GM12878 (cell line): ENCODE measurements at regions not wholly inside any gene's neighbourhood (a gene's known extent, or its start where the extent isn't known, plus 50 kb on each side); places are given as distances from the start of the nearest gene placed in this dataset.

Experiments used
- BRCA1 ChIP-seq: IDR thresholded peaks from 2 replicates; pipeline ENCODE4 v1.6.1; 2011; ENCODE audit warnings: low read depth, low read length, improper control_type of control experiment
- EGR1 ChIP-seq, 2 experiments: IDR thresholded peaks; 1 replicate in 1 of 2; 2 replicates in 1 of 2; pipeline ENCODE4 v1.6.1; 2011 to 2012; ENCODE audit warnings: low read depth in 2 of 2, low read length in 2 of 2, borderline replicate concordance in 1 of 2, mild to moderate bottlenecking in 1 of 2, moderate library complexity in 1 of 2
- FOS ChIP-seq: IDR thresholded peaks from 3 replicates; pipeline ENCODE4 v1.6.1; 2011; ENCODE audit warnings: borderline replicate concordance; ENCODE audit not compliant: insufficient read length; ENCODE audit errors: extremely low read depth
- RAD21 ChIP-seq: IDR thresholded peaks from 2 replicates; pipeline ENCODE4 v1.6.1; 2011; ENCODE audit warnings: mild to moderate bottlenecking, low read depth, low read length, moderate library complexity; ENCODE audit not compliant: insufficient read depth
- RCOR1 ChIP-seq: conservative IDR thresholded peaks from 2 replicates; pipeline ENCODE4 v1.6.1; 2012; ENCODE audit warnings: low read depth, low read length, improper control_type of control experiment
- RUNX3 ChIP-seq: IDR thresholded peaks from 2 replicates; pipeline ENCODE4 v1.6.1; 2012; ENCODE audit warnings: low read length, inconsistent platforms
- YY1 ChIP-seq: IDR thresholded peaks from 2 replicates; pipeline ENCODE4 v1.6.1; 2011; ENCODE audit warnings: low read depth, mild to moderate bottlenecking, low read length
- TF ChIP-seq, protein P1 (sequence below), 3 experiments: IDR thresholded peaks in 2 of 3; conservative IDR thresholded peaks in 1 of 3; 2 replicates each; pipeline ENCODE4 v1.5.1; 2011; ENCODE audit warnings: low read depth in 3 of 3, low read length in 3 of 3, mild to moderate bottlenecking in 3 of 3, control low read depth in 2 of 3, moderate library complexity in 2 of 3, inconsistent platforms in 1 of 3, mixed read lengths in 1 of 3; ENCODE audit not compliant: control insufficient read depth in 2 of 3, insufficient read depth in 1 of 3; ENCODE audit errors: extremely low read depth in 1 of 3
- TF ChIP-seq, protein P2 (sequence below): IDR thresholded peaks from 2 replicates; pipeline ENCODE4 v1.6.1; 2012; ENCODE audit warnings: improper control_type of control experiment, low read depth, low read length; ENCODE audit not compliant: insufficient replicate concordance
- TF ChIP-seq, protein P3 (sequence below): IDR thresholded peaks from 2 replicates; pipeline ENCODE4 v1.6.1; 2012; ENCODE audit warnings: low read depth, low read length, improper control_type of control experiment
- TF ChIP-seq, protein P4 (sequence below): fragments of 450-650 bp; IDR thresholded peaks from 2 replicates; pipeline ENCODE4 v1.6.1; 2016; ENCODE audit warnings: mild to moderate bottlenecking, moderate library complexity, borderline replicate concordance

DNA sequence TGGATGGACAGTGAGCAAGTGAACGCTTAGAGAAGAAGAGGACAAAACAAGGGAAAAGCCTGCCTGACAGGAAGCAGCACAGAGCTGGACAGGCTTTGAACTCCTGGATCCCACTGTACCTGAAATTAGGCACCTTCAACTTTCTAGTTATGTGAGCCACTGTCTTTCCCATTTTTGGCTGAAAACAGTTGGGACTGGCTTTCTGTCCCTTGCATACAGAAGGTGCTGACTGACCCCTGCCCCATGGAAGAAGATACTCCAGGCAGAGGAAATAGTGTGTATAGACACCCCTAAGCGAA, 122.8 kb downstream of the CEBPB start:
- no peak for TF ChIP-seq YY1
- TF ChIP-seq, protein P1, sequence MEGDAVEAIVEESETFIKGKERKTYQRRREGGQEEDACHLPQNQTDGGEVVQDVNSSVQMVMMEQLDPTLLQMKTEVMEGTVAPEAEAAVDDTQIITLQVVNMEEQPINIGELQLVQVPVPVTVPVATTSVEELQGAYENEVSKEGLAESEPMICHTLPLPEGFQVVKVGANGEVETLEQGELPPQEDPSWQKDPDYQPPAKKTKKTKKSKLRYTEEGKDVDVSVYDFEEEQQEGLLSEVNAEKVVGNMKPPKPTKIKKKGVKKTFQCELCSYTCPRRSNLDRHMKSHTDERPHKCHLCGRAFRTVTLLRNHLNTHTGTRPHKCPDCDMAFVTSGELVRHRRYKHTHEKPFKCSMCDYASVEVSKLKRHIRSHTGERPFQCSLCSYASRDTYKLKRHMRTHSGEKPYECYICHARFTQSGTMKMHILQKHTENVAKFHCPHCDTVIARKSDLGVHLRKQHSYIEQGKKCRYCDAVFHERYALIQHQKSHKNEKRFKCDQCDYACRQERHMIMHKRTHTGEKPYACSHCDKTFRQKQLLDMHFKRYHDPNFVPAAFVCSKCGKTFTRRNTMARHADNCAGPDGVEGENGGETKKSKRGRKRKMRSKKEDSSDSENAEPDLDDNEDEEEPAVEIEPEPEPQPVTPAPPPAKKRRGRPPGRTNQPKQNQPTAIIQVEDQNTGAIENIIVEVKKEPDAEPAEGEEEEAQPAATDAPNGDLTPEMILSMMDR (IDR thresholded peaks at IDR 0.05 in 2 of 3, conservative IDR thresholded peaks at IDR 0.05 in 1 of 3; ENCODE audit: control insufficient read depth in 2 of 3, extremely low read depth in 1 of 3, insufficient read depth in 1 of 3, low read depth in 3 of 3, low read length in 3 of 3): no peak
- TF ChIP-seq, protein P2, sequence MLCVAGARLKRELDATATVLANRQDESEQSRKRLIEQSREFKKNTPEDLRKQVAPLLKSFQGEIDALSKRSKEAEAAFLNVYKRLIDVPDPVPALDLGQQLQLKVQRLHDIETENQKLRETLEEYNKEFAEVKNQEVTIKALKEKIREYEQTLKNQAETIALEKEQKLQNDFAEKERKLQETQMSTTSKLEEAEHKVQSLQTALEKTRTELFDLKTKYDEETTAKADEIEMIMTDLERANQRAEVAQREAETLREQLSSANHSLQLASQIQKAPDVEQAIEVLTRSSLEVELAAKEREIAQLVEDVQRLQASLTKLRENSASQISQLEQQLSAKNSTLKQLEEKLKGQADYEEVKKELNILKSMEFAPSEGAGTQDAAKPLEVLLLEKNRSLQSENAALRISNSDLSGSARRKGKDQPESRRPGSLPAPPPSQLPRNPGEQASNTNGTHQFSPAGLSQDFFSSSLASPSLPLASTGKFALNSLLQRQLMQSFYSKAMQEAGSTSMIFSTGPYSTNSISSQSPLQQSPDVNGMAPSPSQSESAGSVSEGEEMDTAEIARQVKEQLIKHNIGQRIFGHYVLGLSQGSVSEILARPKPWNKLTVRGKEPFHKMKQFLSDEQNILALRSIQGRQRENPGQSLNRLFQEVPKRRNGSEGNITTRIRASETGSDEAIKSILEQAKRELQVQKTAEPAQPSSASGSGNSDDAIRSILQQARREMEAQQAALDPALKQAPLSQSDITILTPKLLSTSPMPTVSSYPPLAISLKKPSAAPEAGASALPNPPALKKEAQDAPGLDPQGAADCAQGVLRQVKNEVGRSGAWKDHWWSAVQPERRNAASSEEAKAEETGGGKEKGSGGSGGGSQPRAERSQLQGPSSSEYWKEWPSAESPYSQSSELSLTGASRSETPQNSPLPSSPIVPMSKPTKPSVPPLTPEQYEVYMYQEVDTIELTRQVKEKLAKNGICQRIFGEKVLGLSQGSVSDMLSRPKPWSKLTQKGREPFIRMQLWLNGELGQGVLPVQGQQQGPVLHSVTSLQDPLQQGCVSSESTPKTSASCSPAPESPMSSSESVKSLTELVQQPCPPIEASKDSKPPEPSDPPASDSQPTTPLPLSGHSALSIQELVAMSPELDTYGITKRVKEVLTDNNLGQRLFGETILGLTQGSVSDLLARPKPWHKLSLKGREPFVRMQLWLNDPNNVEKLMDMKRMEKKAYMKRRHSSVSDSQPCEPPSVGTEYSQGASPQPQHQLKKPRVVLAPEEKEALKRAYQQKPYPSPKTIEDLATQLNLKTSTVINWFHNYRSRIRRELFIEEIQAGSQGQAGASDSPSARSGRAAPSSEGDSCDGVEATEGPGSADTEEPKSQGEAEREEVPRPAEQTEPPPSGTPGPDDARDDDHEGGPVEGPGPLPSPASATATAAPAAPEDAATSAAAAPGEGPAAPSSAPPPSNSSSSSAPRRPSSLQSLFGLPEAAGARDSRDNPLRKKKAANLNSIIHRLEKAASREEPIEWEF: no peak
- TF ChIP-seq RUNX3: no peak
- TF ChIP-seq RAD21: no peak
- TF ChIP-seq, protein P3, sequence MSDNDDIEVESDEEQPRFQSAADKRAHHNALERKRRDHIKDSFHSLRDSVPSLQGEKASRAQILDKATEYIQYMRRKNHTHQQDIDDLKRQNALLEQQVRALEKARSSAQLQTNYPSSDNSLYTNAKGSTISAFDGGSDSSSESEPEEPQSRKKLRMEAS: no peak
- TF ChIP-seq BRCA1: no peak
- TF ChIP-seq FOS: no peak
- no peak for TF ChIP-seq EGR1 (IDR thresholded peaks at IDR 0.05; ENCODE audit: borderline replicate concordance in 1 of 2, low read depth in 2 of 2, low read length in 2 of 2)
- TF ChIP-seq, protein P4, sequence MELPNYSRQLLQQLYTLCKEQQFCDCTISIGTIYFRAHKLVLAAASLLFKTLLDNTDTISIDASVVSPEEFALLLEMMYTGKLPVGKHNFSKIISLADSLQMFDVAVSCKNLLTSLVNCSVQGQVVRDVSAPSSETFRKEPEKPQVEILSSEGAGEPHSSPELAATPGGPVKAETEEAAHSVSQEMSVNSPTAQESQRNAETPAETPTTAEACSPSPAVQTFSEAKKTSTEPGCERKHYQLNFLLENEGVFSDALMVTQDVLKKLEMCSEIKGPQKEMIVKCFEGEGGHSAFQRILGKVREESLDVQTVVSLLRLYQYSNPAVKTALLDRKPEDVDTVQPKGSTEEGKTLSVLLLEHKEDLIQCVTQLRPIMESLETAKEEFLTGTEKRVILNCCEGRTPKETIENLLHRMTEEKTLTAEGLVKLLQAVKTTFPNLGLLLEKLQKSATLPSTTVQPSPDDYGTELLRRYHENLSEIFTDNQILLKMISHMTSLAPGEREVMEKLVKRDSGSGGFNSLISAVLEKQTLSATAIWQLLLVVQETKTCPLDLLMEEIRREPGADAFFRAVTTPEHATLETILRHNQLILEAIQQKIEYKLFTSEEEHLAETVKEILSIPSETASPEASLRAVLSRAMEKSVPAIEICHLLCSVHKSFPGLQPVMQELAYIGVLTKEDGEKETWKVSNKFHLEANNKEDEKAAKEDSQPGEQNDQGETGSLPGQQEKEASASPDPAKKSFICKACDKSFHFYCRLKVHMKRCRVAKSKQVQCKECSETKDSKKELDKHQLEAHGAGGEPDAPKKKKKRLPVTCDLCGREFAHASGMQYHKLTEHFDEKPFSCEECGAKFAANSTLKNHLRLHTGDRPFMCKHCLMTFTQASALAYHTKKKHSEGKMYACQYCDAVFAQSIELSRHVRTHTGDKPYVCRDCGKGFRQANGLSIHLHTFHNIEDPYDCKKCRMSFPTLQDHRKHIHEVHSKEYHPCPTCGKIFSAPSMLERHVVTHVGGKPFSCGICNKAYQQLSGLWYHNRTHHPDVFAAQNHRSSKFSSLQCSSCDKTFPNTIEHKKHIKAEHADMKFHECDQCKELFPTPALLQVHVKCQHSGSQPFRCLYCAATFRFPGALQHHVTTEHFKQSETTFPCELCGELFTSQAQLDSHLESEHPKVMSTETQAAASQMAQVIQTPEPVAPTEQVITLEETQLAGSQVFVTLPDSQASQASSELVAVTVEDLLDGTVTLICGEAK: no peak
- no peak for TF ChIP-seq RCOR1
